GM23338 (cell line): ENCODE measurements at regions not wholly inside any gene's neighbourhood (a gene's known extent, or its start where the extent isn't known, plus 50 kb on each side); places are given as distances from the start of the nearest gene placed in this dataset.

Experiments
- ATAC-seq: fragments of 200-7000 bp; cut with Tn5 transposase; 3 replicates; pipeline ENCODE4 v1.9.1; 2020
- DNase-seq: peaks from one replicate; pipeline ENCODE4 v3.0.0-alpha.2; 2015; ENCODE audit warnings: low spot score
- H2AFZ ChIP-seq: fragments of 200-600 bp; sonication (generic); 2 replicates; pipeline ENCODE4 v1.8.0; 2016; ENCODE audit warnings: antibody characterized with exemption, mild to moderate bottlenecking, moderate library complexity
- H3F3A ChIP-seq: fragments of 200-600 bp; sonication (generic); replicated peaks from 2 replicates; pipeline ENCODE4 v1.8.0; 2017; ENCODE audit warnings: antibody characterized with exemption, mixed run types, low read depth
- H3K27ac ChIP-seq: fragments of 200-600 bp; sonication (generic); 2 replicates; pipeline ENCODE4 v1.6.1; 2016; ENCODE audit warnings: low read depth
- H3K27me3 ChIP-seq: fragments of 200-600 bp; sonication (generic); 2 replicates; pipeline ENCODE4 v1.8.0; 2016; ENCODE audit warnings: mild to moderate bottlenecking, mixed run types, moderate library complexity; ENCODE audit not compliant: insufficient read depth
- H3K36me3 ChIP-seq: fragments of 200-600 bp; sonication (generic); 2 replicates; pipeline ENCODE4 v1.8.0; 2016; ENCODE audit warnings: mild to moderate bottlenecking; ENCODE audit not compliant: insufficient read depth
- H3K4me1 ChIP-seq: fragments of 200-600 bp; sonication (generic); 2 replicates; pipeline ENCODE4 v1.8.0; 2016; ENCODE audit warnings: mild to moderate bottlenecking, moderate library complexity; ENCODE audit not compliant: insufficient read depth
- H3K4me2 ChIP-seq: fragments of 200-600 bp; sonication (generic); 2 replicates; pipeline ENCODE4 v1.7.1; 2017; ENCODE audit warnings: mixed run types
- H3K4me3 ChIP-seq: fragments of 200-600 bp; sonication (generic); 2 replicates; pipeline ENCODE4 v1.6.1; 2016; ENCODE audit warnings: mixed run types
- H3K79me2 ChIP-seq: fragments of 200-600 bp; sonication (generic); replicated peaks from 2 replicates; pipeline ENCODE4 v1.8.0; 2017; ENCODE audit warnings: mild to moderate bottlenecking; ENCODE audit not compliant: insufficient read depth
- H3K9me2 ChIP-seq: fragments of 200-600 bp; sonication (generic); 2 replicates; pipeline ENCODE4 v1.8.0; 2017; ENCODE audit not compliant: insufficient read depth
- H4K20me1 ChIP-seq: fragments of 200-600 bp; sonication (generic); replicated peaks from 2 replicates; pipeline ENCODE4 v1.8.0; 2017; ENCODE audit warnings: mild to moderate bottlenecking; ENCODE audit not compliant: insufficient read depth
- H3K27ac Mint-ChIP-seq: 2 replicates; pipeline ENCODE4 v1.8.0; 2020; ENCODE audit warnings: inconsistent platforms, mild to moderate bottlenecking, moderate library complexity, mixed read lengths
- H3K27me3 Mint-ChIP-seq: 3 replicates; pipeline ENCODE4 v1.8.0; 2022; ENCODE audit warnings: low read depth, mild to moderate bottlenecking, moderate library complexity, mixed read lengths, inconsistent platforms; ENCODE audit not compliant: insufficient read depth, poor library complexity
- H3K36me3 Mint-ChIP-seq: 3 replicates; pipeline ENCODE4 v1.8.0; 2021; ENCODE audit warnings: low read depth, mild to moderate bottlenecking, inconsistent platforms, moderate library complexity, mixed read lengths
- H3K4me1 Mint-ChIP-seq: 3 replicates; pipeline ENCODE4 v1.8.0; 2020; ENCODE audit warnings: mild to moderate bottlenecking, inconsistent platforms, mixed read lengths
- H3K4me3 Mint-ChIP-seq: 3 replicates; pipeline ENCODE4 v1.8.0; 2021; ENCODE audit warnings: moderate library complexity, mild to moderate bottlenecking, inconsistent platforms, mixed read lengths
- H3K9me3 Mint-ChIP-seq: 3 replicates; pipeline ENCODE4 v1.8.0; 2020; ENCODE audit warnings: moderate library complexity, mild to moderate bottlenecking, inconsistent platforms, mixed read lengths
- EZH2phosphoT487 ChIP-seq: fragments of 200-600 bp; sonication (generic); IDR thresholded peaks from one replicate; pipeline ENCODE4 v1.8.1; 2018; ENCODE audit warnings: antibody characterized with exemption; ENCODE audit not compliant: unreplicated experiment
- STAT1 ChIP-seq: IDR thresholded peaks from one replicate; pipeline ENCODE4 v1.6.1; 2016; ENCODE audit warnings: antibody characterized with exemption; ENCODE audit not compliant: unreplicated experiment
- ZNF331 ChIP-seq: fragments of 250-450 bp; sonication (Bioruptor Pico); IDR thresholded peaks from 2 replicates; pipeline ENCODE4 v1.5.0; 2020; ENCODE audit warnings: low read depth, mild to moderate bottlenecking, moderate library complexity
- TF ChIP-seq, protein P1 (sequence below): fragments of 250-450 bp; sonication (Bioruptor Pico); IDR thresholded peaks from 2 replicates; pipeline ENCODE4 v1.5.0; 2020; ENCODE audit warnings: mild to moderate bottlenecking, moderate library complexity
- TF ChIP-seq, protein P2 (sequence below): IDR thresholded peaks from 2 replicates; pipeline ENCODE4 v1.6.1; 2016; ENCODE audit warnings: antibody characterized with exemption

DNA sequence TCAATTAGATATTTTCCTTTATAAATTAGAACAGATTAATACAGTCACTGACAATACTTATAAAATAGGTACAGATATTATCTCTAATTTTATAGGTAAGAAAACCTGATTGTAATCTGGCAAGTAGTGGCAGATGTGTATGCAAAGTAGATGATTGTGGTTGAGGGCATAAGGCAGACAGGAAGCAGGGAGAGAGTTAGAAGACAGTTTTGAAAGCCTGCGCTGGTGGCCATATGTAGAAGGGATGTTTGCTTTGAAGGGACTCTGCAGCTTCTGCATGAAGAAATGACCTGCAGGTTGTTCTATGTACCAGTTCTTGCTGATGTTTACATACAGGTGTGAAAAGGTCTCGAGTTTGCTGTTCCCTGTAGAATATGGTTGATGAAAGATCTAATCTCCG lies 416.3 kb upstream of the SLIT2 start (continued):
- TF ChIP-seq, protein P1, sequence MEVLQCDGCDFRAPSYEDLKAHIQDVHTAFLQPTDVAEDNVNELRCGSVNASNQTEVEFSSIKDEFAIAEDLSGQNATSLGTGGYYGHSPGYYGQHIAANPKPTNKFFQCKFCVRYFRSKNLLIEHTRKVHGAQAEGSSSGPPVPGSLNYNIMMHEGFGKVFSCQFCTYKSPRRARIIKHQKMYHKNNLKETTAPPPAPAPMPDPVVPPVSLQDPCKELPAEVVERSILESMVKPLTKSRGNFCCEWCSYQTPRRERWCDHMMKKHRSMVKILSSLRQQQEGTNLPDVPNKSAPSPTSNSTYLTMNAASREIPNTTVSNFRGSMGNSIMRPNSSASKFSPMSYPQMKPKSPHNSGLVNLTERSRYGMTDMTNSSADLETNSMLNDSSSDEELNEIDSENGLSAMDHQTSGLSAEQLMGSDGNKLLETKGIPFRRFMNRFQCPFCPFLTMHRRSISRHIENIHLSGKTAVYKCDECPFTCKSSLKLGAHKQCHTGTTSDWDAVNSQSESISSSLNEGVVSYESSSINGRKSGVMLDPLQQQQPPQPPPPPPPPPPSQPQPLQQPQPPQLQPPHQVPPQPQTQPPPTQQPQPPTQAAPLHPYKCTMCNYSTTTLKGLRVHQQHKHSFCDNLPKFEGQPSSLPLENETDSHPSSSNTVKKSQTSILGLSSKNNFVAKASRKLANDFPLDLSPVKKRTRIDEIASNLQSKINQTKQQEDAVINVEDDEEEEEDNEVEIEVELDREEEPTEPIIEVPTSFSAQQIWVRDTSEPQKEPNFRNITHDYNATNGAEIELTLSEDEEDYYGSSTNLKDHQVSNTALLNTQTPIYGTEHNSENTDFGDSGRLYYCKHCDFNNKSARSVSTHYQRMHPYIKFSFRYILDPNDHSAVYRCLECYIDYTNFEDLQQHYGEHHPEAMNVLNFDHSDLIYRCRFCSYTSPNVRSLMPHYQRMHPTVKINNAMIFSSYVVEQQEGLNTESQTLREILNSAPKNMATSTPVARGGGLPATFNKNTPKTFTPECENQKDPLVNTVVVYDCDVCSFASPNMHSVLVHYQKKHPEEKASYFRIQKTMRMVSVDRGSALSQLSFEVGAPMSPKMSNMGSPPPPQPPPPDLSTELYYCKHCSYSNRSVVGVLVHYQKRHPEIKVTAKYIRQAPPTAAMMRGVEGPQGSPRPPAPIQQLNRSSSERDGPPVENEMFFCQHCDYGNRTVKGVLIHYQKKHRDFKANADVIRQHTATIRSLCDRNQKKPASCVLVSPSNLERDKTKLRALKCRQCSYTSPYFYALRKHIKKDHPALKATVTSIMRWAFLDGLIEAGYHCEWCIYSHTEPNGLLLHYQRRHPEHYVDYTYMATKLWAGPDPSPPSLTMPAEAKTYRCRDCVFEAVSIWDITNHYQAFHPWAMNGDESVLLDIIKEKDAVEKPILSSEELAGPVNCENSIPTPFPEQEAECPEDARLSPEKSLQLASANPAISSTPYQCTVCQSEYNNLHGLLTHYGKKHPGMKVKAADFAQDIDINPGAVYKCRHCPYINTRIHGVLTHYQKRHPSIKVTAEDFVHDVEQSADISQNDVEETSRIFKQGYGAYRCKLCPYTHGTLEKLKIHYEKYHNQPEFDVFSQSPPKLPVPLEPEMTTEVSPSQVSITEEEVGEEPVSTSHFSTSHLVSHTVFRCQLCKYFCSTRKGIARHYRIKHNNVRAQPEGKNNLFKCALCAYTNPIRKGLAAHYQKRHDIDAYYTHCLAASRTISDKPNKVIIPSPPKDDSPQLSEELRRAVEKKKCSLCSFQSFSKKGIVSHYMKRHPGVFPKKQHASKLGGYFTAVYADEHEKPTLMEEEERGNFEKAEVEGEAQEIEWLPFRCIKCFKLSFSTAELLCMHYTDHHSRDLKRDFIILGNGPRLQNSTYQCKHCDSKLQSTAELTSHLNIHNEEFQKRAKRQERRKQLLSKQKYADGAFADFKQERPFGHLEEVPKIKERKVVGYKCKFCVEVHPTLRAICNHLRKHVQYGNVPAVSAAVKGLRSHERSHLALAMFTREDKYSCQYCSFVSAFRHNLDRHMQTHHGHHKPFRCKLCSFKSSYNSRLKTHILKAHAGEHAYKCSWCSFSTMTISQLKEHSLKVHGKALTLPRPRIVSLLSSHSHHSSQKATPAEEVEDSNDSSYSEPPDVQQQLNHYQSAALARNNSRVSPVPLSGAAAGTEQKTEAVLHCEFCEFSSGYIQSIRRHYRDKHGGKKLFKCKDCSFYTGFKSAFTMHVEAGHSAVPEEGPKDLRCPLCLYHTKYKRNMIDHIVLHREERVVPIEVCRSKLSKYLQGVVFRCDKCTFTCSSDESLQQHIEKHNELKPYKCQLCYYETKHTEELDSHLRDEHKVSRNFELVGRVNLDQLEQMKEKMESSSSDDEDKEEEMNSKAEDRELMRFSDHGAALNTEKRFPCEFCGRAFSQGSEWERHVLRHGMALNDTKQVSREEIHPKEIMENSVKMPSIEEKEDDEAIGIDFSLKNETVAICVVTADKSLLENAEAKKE (CRISPR knock-in tag): no peak
- TF ChIP-seq ZNF331 (CRISPR knock-in tag) (no peak), EZH2phosphoT487 (no peak), STAT1 (no peak)
- TF ChIP-seq, protein P2, sequence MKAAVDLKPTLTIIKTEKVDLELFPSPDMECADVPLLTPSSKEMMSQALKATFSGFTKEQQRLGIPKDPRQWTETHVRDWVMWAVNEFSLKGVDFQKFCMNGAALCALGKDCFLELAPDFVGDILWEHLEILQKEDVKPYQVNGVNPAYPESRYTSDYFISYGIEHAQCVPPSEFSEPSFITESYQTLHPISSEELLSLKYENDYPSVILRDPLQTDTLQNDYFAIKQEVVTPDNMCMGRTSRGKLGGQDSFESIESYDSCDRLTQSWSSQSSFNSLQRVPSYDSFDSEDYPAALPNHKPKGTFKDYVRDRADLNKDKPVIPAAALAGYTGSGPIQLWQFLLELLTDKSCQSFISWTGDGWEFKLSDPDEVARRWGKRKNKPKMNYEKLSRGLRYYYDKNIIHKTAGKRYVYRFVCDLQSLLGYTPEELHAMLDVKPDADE: no peak

DNA sequence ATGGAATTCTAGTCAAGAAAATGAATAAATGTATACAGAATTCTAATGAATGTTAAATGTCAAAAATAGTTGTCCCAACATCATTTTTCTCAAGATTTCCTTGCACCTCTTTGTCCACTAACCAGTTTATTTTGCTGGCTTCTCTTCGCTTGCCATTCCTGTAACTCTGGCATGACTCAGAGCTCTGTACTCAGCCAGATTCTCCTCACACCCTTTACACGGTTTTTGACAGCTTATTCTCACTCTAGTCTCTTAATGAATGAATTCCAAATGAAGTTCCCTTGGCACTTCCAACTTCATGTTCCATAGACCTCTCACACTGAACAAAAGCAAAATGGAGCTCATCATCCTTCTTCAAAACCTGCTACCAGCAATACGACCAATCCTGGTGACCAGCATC lies 419.3 kb upstream of the SLIT2 start:
- no peaks in the 10 kb centered on the region for H3K36me3 Mint-ChIP-seq
- DNase-seq (no peak), ATAC-seq (no peak)
- H2AFZ ChIP-seq: no peak overlapping the region
- no peak overlapping the region for H3K27ac Mint-ChIP-seq
- H3K4me2 ChIP-seq: no peak overlapping the region
- no peaks in the 10 kb centered on the region for H3K36me3 ChIP-seq
- no peaks in the 10 kb centered on the region for H3K27me3 ChIP-seq
- H3K4me1 Mint-ChIP-seq: peaks cover 7% of the 10 kb centered on the region
- H3K79me2 ChIP-seq: no peaks in the 10 kb centered on the region
- no peaks in the 10 kb centered on the region for H3K27me3 Mint-ChIP-seq
- no peaks in the 10 kb centered on the region; the same call in 1 of the 2 replicates for H3K4me1 ChIP-seq
- H4K20me1 ChIP-seq: no peaks in the 10 kb centered on the region
- no peaks in the 10 kb centered on the region for H3K9me3 Mint-ChIP-seq
- TF ChIP-seq, protein P2: no peak
- no peak for TF ChIP-seq EZH2phosphoT487
- no peak overlapping the region for H3K27ac ChIP-seq
- H3K4me3 Mint-ChIP-seq: no peak overlapping the region
- no peaks in the 10 kb centered on the region for H3F3A ChIP-seq
- 0 out of 2 replicates have a peak, but pooled peaks cover 8% of the 10 kb centered on the region for H3K9me2 ChIP-seq
- H3K4me3 ChIP-seq: no peak overlapping the region
